Ascending aorta (tissue), 2 donors: ENCODE measurements at regions not wholly inside any gene's neighbourhood (a gene's known extent, or its start where the extent isn't known, plus 50 kb on each side); places are given as distances from the start of the nearest gene placed in this dataset.

ENCODE experiments used
- DNase-seq, 2 donors: peaks; one replicate each; pipeline ENCODE4 v3.0.0-alpha.2; 2019; ENCODE audit warnings: low spot score in 2 of 2
- H3K27ac ChIP-seq, 2 donors: fragments of 200-600 bp; sonication (generic); one replicate each; pipeline ENCODE4 v1.5.1; 2016 to 2017; ENCODE audit warnings: mild to moderate bottlenecking in 1 of 2
- H3K27me3 ChIP-seq: fragments of 200-600 bp; sonication (generic); one replicate; pipeline ENCODE4 v1.5.1; 2017
- H3K36me3 ChIP-seq, 2 donors: fragments of 200-600 bp; sonication (generic); one replicate each; pipeline ENCODE4 v1.5.1; 2016
- H3K4me1 ChIP-seq, 2 donors: fragments of 200-600 bp; sonication (generic); one replicate each; pipeline ENCODE4 v1.5.1; 2016 to 2017; ENCODE audit warnings: mild to moderate bottlenecking in 1 of 2
- H3K4me3 ChIP-seq, 2 donors: fragments of 200-600 bp; sonication (generic); one replicate each; pipeline ENCODE4 v1.5.1; 2016 to 2017; ENCODE audit warnings: mild to moderate bottlenecking in 1 of 2
- H3K9me3 ChIP-seq, 2 donors: fragments of 200-600 bp; sonication (generic); one replicate each; pipeline ENCODE4 v1.5.1; 2016
- intact Hi-C: fragments of 100-400 bp; cut with DNase I; formaldehyde crosslinking; loops from one replicate; pipeline ENCODE4 v1.15.1; 2023
- TF ChIP-seq, protein P1 (sequence below), 3 experiments: fragments of 200-600 bp in 2 of 3; fragments of 450-650 bp in 1 of 3; sonication (generic) in 2 of 3; IDR thresholded peaks; one replicate each; pipeline ENCODE4 v1.5.1; 2016 to 2019; ENCODE audit warnings: antibody characterized with exemption in 3 of 3, mild to moderate bottlenecking in 1 of 3, moderate library complexity in 1 of 3

DNA sequence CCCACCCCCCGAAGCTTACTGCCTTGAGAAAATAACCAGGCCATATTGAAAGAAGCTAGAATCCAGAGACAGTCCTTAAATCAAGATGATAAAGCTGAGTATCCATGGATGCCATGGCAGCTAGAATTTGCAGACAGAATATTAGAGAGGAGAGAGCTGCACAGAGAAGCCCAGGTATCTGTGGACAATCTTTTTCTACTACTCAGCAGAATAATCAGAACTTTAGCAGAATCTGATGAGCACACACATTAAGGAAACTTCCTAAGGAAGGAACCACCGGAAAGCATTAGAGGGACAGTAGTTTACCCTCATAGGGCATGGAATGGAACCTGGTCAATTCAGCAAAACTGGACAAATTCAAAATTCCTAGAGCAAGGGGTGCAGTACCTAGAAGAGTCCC, 1001.7 kb downstream of the HACE1 start:
- Histone ChIP-seq H3K4me1 (no peaks in the 10 kb centered on the region), H3K36me3 (no peaks in the 10 kb centered on the region), H3K9me3 (no peaks in the 10 kb centered on the region), H3K27me3 (no peaks in the 10 kb centered on the region), H3K4me3 (no peak overlapping the region), H3K27ac (no peak overlapping the region)
- DNase-seq, result no peak
- TF ChIP-seq, protein P1, sequence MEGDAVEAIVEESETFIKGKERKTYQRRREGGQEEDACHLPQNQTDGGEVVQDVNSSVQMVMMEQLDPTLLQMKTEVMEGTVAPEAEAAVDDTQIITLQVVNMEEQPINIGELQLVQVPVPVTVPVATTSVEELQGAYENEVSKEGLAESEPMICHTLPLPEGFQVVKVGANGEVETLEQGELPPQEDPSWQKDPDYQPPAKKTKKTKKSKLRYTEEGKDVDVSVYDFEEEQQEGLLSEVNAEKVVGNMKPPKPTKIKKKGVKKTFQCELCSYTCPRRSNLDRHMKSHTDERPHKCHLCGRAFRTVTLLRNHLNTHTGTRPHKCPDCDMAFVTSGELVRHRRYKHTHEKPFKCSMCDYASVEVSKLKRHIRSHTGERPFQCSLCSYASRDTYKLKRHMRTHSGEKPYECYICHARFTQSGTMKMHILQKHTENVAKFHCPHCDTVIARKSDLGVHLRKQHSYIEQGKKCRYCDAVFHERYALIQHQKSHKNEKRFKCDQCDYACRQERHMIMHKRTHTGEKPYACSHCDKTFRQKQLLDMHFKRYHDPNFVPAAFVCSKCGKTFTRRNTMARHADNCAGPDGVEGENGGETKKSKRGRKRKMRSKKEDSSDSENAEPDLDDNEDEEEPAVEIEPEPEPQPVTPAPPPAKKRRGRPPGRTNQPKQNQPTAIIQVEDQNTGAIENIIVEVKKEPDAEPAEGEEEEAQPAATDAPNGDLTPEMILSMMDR (IDR thresholded peaks at IDR 0.05), result no peak
- intact Hi-C loops, result no loop called here

DNA sequence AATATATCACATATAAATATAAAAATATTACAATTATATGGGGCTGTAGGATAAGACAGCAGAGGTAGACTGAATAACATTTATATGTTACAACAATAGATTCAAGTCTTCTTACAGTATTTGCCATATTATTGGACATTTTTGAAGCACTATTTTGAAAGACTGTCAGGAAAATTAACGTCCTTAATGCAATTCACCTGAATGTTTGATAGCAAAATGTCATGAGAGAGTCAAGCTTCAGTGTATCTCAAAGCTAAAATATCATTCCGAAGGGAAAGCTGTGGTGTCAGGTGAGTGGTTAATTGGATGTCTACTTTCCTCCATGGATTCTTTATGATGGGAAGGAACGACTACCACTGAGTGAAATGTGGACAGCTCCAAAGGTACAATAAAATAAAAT, 1004.0 kb downstream of the HACE1 start:
- Histone ChIP-seq H3K9me3 (no peaks in the 10 kb centered on the region), H3K36me3 (no peaks in the 10 kb centered on the region), H3K27ac (no peak overlapping the region), H3K4me1 (no peaks in the 10 kb centered on the region), H3K4me3 (no peak overlapping the region), H3K27me3 (no peaks in the 10 kb centered on the region)
- intact Hi-C loops, result no loop called here
- no peak for DNase-seq
- TF ChIP-seq, protein P1 (IDR thresholded peaks at IDR 0.05), result no peak

DNA sequence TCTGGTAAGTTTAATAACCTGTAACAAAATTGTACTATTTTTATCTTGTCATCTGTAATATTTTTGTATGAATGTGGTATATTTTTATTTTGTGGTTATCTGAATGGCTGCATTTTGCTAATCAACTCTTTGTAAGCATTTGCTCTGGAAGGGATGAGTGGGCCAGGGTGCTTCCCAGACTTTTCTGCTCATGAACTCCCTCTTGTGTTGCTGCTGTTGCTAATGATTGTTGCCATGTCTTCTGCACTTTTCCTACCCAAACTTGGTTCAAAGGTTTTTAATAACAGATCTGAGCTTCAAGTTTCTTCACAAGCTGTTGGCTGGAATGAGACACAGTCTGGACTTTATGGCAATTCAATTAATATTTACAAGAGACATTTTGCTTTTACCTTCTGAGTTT, 1005.7 kb downstream of the HACE1 start:
- Histone ChIP-seq H3K27me3 (no peaks in the 10 kb centered on the region), H3K4me3 (no peak overlapping the region), H3K36me3 (no peaks in the 10 kb centered on the region), H3K9me3 (no peaks in the 10 kb centered on the region), H3K27ac (no peak overlapping the region), H3K4me1 (no peaks in the 10 kb centered on the region)
- no peak for DNase-seq
- intact Hi-C loops, result no loop called here
- TF ChIP-seq, protein P1 (IDR thresholded peaks at IDR 0.05), result no peak

DNA sequence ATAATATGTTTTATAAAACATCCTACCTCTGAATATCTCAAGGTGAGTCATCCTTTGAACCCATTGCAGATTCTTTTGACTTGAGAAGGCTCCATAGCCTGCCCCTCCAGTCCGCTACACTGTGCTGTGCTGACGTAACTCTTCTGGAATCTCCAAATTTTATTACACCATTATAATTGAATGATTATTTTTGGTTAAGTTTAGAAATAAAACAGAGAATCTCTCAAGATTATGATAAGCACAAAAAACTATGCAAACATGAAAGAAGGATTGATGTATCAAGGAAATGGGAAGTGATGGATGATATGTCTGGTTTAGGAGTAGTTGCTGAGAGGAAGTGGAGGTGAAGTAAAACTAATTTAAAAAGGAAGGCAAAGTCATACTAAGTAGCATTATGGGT, 1021.3 kb downstream of the HACE1 start:
- Histone ChIP-seq H3K4me1 (no peaks in the 10 kb centered on the region), H3K27me3 (no peaks in the 10 kb centered on the region), H3K4me3 (no peak overlapping the region), H3K9me3 (no peaks in the 10 kb centered on the region), H3K27ac (no peak overlapping the region), H3K36me3 (no peaks in the 10 kb centered on the region)
- no peak for DNase-seq
- TF ChIP-seq, protein P1 (IDR thresholded peaks at IDR 0.05), result no peak
- intact Hi-C loops, result no loop called here

DNA sequence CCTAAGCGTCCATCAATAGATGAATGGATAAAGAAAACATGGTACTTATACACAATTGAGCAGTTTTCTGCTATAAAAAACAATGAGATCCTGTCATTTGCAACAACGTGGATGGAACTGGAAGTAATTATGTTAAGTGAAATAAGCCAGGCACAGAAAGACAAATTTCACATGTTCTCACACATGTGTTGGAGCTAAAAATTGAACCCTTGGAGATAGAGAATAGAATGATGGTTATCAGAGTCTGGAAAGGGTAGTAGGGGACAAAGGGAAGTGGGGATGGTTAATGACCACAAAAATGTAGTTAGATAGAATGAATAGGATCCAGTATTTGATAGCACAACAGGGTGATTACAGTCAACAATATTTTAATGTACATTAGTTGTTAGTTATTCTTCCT, 1033.5 kb downstream of the HACE1 start:
- H3K36me3 ChIP-seq, result no peaks in the 10 kb centered on the region
- no peaks in the 10 kb centered on the region for H3K27me3 ChIP-seq
- DNase-seq, result no peak
- H3K4me3 ChIP-seq, result no peak overlapping the region
- intact Hi-C loops, result no loop called here
- H3K9me3 ChIP-seq, result no peaks in the 10 kb centered on the region
- no peak overlapping the region for H3K27ac ChIP-seq
- H3K4me1 ChIP-seq, result no peaks in the 10 kb centered on the region
- TF ChIP-seq, protein P1 (IDR thresholded peaks at IDR 0.05), result no peak

DNA sequence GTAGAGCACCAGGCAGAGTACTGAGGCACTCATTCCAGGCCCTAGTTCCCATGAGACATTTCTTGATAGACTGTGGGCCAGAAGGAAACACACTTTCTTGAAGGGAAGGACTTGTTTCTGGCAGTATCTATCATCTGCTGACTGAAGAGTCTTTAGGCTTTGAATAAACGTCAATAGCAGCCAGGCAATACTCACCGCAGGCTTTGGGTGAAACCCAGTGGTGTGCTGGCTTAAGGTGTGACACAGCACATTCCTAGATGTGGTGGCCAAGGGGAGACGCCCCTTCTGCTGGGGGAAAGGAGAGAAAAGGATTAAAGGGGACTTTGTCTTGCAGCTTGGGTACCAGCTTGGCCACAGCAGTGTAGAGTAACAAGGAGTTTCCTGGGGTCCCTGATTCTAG, 1039.6 kb downstream of the HACE1 start:
- no peaks in the 10 kb centered on the region for H3K9me3 ChIP-seq
- intact Hi-C loops, result no loop called here
- TF ChIP-seq, protein P1 (IDR thresholded peaks at IDR 0.05), result no peak
- no peaks in the 10 kb centered on the region for H3K4me1 ChIP-seq
- no peak for DNase-seq
- H3K4me3 ChIP-seq, result no peak overlapping the region
- no peaks in the 10 kb centered on the region for H3K36me3 ChIP-seq
- H3K27me3 ChIP-seq, result no peaks in the 10 kb centered on the region
- H3K27ac ChIP-seq, result no peak overlapping the region
